IPS-NIHi11 (cell line): ENCODE measurements at regions not wholly inside any gene's neighbourhood (a gene's known extent, or its start where the extent isn't known, plus 50 kb on each side); places are given as distances from the start of the nearest gene placed in this dataset.

Experiments
- DNase-seq: peaks from one replicate; pipeline ENCODE4 v3.0.0; 2012; ENCODE audit warnings: mixed read lengths, low spot score

DNA sequence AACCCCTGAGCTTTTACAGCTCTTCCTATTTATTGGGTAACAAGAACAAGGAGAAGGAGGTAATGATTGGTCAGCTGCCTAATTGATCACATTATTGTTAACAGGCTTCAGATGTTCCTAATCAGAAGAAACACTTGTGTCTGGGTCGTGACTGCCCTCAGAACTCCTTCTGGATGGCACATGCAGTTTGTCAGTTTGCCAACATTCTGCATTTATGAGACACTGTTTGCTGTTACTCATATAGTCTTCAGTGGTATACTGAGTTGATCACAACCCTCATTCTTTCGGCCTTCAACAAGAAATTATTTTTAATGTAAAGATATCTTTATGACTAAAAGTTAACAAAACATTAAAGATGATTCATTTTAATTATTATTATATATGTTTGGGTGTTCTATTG is 95.7 kb upstream of the DOCK10 start:
- no peak for DNase-seq

- no peak for DNase-seq
These were observed 94.3 kb upstream of the DOCK10 start for GRCh38 chr2:225136552-225136951.

- no peak for DNase-seq
These were observed 89.6 kb upstream of the DOCK10 start for GRCh38 chr2:225131898-225132297.

DNA sequence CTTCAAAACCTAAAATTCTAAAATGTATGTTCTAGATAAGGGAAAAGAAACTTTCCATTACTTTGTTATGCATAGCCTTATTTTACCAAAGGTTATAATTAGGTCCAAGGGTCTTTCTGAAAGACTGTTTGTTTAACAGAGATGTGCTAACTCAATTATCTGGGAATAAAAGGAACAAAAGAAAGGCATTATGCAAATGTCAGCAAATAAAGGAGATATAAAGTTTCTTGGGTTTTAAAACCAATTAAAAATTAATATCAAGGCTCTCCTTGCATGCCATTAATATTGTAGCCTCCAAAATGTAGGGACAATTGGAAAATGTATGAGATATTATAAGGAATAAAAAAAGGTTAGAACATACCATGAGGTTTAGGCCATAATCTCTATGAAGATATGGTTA is 87.8 kb upstream of the DOCK10 start:
- DNase-seq: no peak

- DNase-seq: no peak
These were observed 82.2 kb upstream of the DOCK10 start for GRCh38 chr2:225124311-225125017.

- DNase-seq: peak; percentile 19
These were observed 80.6 kb upstream of the DOCK10 start for GRCh38 chr2:225122583-225123486.

- no peak for DNase-seq
These were observed 79.7 kb upstream of the DOCK10 start for GRCh38 chr2:225122007-225122406.

DNA sequence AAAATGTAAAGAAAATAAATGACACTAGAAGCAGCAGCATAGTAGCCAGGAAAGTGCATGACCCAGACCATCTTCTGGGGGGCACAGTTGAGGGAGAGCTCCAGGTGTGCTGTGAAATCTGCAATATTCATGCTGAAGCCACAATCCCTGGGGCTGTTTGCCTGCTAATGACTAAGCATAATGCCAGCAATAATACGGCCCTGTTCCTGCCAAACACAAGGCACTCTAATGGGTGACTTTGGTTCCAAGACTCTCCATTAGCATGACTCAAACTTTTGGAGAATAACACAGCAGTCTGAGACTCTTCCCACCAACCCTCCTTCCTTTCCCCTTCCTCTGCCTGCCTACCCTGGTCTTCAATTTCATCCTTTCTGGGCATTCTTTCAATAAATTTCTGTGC is 77.9 kb upstream of the DOCK10 start:
- no peak for DNase-seq

GRCh38 chr2:225117051-225117716 is 74.9 kb upstream of the DOCK10 start:
- no peak for DNase-seq

DNA sequence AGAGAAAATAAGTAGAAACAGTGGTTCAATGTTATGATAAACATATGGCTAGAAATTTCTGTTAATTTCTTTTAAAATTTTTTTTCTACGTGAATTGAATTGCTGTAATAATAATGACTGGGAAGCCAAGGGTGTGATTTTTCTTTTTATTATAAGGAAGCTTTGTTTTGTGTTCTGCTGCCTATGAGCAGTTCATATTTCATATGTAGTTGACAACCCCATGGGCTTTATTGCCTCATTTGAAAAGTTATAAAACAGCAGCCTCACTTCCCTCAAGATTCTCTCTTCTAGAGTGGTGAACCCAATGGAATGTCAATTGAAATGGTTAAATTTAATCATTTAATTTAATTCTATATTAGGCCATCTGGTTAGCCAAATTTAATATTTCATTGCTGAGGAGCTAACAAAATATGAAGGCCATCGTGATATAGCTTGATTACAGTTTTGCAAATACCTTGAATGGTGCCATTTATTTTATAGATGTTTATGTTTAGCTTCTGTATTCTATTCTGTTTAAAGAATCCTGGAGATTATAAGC is 72.6 kb upstream of the DOCK10 start:
- no peak for DNase-seq

GRCh38 chr2:225113371-225114015 is 71.2 kb upstream of the DOCK10 start:
- no peak for DNase-seq

GRCh38 chr2:225112362-225113126 is 70.3 kb upstream of the DOCK10 start:
- no peak for DNase-seq

- no peak for DNase-seq
These were observed 66.5 kb upstream of the DOCK10 start for GRCh38 chr2:225108805-225109204.

DNA sequence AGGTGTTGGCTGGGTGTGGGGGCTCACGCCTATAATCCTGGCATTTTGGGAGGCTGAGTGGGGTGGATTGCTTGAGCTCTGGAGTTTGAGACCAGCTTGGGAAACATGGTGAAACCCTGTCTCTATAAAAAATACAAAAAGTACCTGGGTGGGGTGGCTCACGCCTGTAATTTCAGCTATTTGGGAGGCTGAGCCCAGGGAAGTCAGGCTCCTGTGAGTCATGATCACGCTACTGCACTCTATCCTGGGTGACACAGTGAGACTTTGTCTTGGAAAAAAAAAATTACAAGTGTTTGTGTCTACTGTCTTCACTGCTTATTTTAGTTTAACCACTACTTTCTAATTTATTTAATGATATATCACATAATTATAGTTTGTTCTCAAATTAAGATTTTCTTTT is 62.7 kb upstream of the DOCK10 start:
- no peak for DNase-seq

- DNase-seq: no peak
These were observed 62.1 kb upstream of the DOCK10 start for GRCh38 chr2:225104321-225104720.

GRCh38 chr2:225103737-225104141 is 61.5 kb upstream of the DOCK10 start:
- DNase-seq: no peak

DNA sequence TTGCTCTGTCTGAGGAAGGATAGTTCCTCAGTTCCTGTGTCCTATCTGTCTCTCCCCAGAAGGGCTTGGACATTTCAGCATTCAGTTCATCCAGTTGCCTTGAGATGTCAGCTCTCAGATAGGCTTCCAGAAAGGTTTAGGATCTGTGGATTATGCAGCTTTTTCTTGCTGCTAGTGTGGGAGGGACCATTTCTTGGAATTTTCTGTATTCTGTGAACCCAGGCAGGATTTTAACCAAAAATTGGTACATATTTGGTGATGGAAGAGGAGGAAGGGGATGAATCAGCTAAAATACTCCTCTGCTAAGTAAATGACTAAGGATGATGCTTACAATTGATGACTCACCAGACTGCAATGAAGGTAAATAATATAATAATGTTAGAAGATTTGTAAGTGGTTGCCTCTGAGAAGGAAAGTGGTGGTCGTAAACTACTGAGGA is 58.6 kb upstream of the DOCK10 start:
- no peak for DNase-seq

- DNase-seq: no peak
These were observed 58.0 kb upstream of the DOCK10 start for GRCh38 chr2:225100269-225100668.

- DNase-seq: no peak
These were observed 54.8 kb upstream of the DOCK10 start for GRCh38 chr2:225097035-225097434.
